H1 (cell line): ENCODE measurements at regions not wholly inside any gene's neighbourhood (a gene's known extent, or its start where the extent isn't known, plus 50 kb on each side); places are given as distances from the start of the nearest gene placed in this dataset.

ENCODE experiments used
- CTCF ChIA-PET: fragments of 300-600 bp; sonication (Branson Sonifier 250); formaldehyde crosslinking; loops from one replicate; lab custom pipeline; 2021; ENCODE audit not compliant: partially characterized antibody; lab: Charles Lee
- POLR2A ChIA-PET: fragments of 300-600 bp; sonication (Branson Sonifier 250); formaldehyde crosslinking; loops from one replicate; lab custom pipeline; 2021; ENCODE audit warnings: inconsistent platforms; ENCODE audit not compliant: partially characterized antibody; lab: Charles Lee
- DNase-seq, 2 experiments: peaks; one replicate each; pipeline versions ENCODE4 v3.0.0 to v3.0.0-alpha.2; 2010 to 2022; ENCODE audit warnings: low spot score in 2 of 2, low read depth in 1 of 2, mixed read lengths in 1 of 2
- FAIRE-seq: peaks from 2 replicates; lab custom pipeline; 2011; peaks lifted over from hg19 to GRCh38; lab: Jason Lieb, UNC
- H2AFZ ChIP-seq: 2 replicates; pipeline ENCODE4 v1.8.1; 2012; ENCODE audit warnings: low read length, inconsistent platforms
- H2AK5ac ChIP-seq: 2 replicates; pipeline ENCODE4 v1.6.1; 2013; ENCODE audit warnings: low read depth, low read length
- H2BK120ac ChIP-seq: replicated peaks from 2 replicates; pipeline ENCODE3; 2013; ENCODE audit warnings: low read depth, low read length, inconsistent platforms
- H2BK12ac ChIP-seq: 2 replicates; pipeline ENCODE4 v1.6.1; 2013; ENCODE audit warnings: low read depth, low read length
- H2BK15ac ChIP-seq: 2 replicates; pipeline ENCODE4 v1.6.1; 2013; ENCODE audit warnings: low read length
- H2BK20ac ChIP-seq: 2 replicates; pipeline ENCODE4 v1.6.1; 2013; ENCODE audit warnings: low read length
- H2BK5ac ChIP-seq: 2 replicates; pipeline ENCODE4 v1.6.1; 2013; ENCODE audit warnings: low read depth, low read length
- H3K14ac ChIP-seq: 2 replicates; pipeline ENCODE4 v1.6.1; 2013; ENCODE audit warnings: inconsistent platforms; ENCODE audit not compliant: insufficient read length
- H3K18ac ChIP-seq: 2 replicates; pipeline ENCODE4 v1.6.1; 2013; ENCODE audit warnings: low read length; ENCODE audit errors: extremely low read depth
- H3K23ac ChIP-seq: 2 replicates; pipeline ENCODE4 v1.6.1; 2013; ENCODE audit warnings: inconsistent platforms; ENCODE audit not compliant: insufficient read length
- H3K23me2 ChIP-seq: 2 replicates; pipeline ENCODE4 v1.6.1; 2013; ENCODE audit warnings: low read depth, low read length
- H3K27ac ChIP-seq: 2 replicates; pipeline ENCODE4 v1.6.1; 2011; ENCODE audit warnings: low read depth, low read length, inconsistent platforms
- H3K27me3 ChIP-seq, 4 experiments: replicated peaks in 1 of 4; 1 replicate in 1 of 4; 2 replicates in 3 of 4; pipeline versions ENCODE4 v1.6.1 to v1.8.1; 2011 to 2013; ENCODE audit warnings: low read length in 3 of 4, mild to moderate bottlenecking in 3 of 4, inconsistent platforms in 2 of 4, mixed read lengths in 2 of 4, moderate library complexity in 1 of 4; ENCODE audit not compliant: control insufficient read depth in 3 of 4, insufficient read depth in 3 of 4; ENCODE audit errors: extremely low read depth in 1 of 4
- H3K36me3 ChIP-seq, 4 experiments: 2 replicates each; pipeline versions ENCODE4 v1.6.1 to v1.8.1; 2011 to 2013; ENCODE audit warnings: mild to moderate bottlenecking in 4 of 4, low read length in 3 of 4, moderate library complexity in 2 of 4, control low read depth in 1 of 4, inconsistent platforms in 1 of 4; ENCODE audit not compliant: insufficient read depth in 4 of 4, control insufficient read depth in 2 of 4
- H3K4ac ChIP-seq: replicated peaks from 2 replicates; pipeline ENCODE3; 2013; ENCODE audit warnings: low read length, low read depth, mixed read lengths, inconsistent platforms; ENCODE audit not compliant: insufficient read length
- H3K4me1 ChIP-seq, 4 experiments: replicated peaks in 1 of 4; 1 replicate in 1 of 4; 2 replicates in 3 of 4; pipeline versions ENCODE4 v1.6.1 to v1.8.1; 2011 to 2013; ENCODE audit warnings: low read length in 3 of 4, inconsistent platforms in 2 of 4, mixed read lengths in 1 of 4; ENCODE audit not compliant: insufficient read depth in 4 of 4, control insufficient read depth in 3 of 4
- H3K4me2 ChIP-seq, 2 experiments: 2 replicates each; pipeline versions ENCODE4 v1.6.1 to v1.8.1; 2011 to 2013; ENCODE audit warnings: low read depth in 2 of 2, low read length in 2 of 2, control low read depth in 1 of 2, inconsistent platforms in 1 of 2, mild to moderate bottlenecking in 1 of 2; ENCODE audit not compliant: insufficient read depth in 1 of 2
- H3K4me3 ChIP-seq, 4 experiments: fragments of 200-600, 300-600 bp in 1 of 4; sonication (generic), shearing (Covaris generic), sonication (Bioruptor Twin) in 1 of 4; 2 replicates each; pipeline versions ENCODE4 v1.5.1 to v1.8.1; 2011 to 2016; ENCODE audit warnings: low read length in 4 of 4, low read depth in 3 of 4, control low read depth in 2 of 4, inconsistent platforms in 2 of 4, mild to moderate bottlenecking in 2 of 4, mixed read lengths in 1 of 4, moderate library complexity in 1 of 4; ENCODE audit not compliant: insufficient read depth in 2 of 4; ENCODE audit errors: extremely low read depth in 1 of 4
- H3K56ac ChIP-seq: replicated peaks from 2 replicates; pipeline ENCODE3; 2013; ENCODE audit warnings: low read depth, mild to moderate bottlenecking, mixed read lengths, low read length, inconsistent platforms; ENCODE audit not compliant: insufficient read length
- H3K79me1 ChIP-seq: 2 replicates; pipeline ENCODE4 v1.6.1; 2013; ENCODE audit warnings: low read depth, low read length, control low read depth
- H3K79me2 ChIP-seq, 2 experiments: 2 replicates each; pipeline versions ENCODE4 v1.6.1 to v1.8.1; 2012 to 2013; ENCODE audit warnings: low read length in 2 of 2, mild to moderate bottlenecking in 2 of 2, inconsistent platforms in 1 of 2; ENCODE audit not compliant: insufficient read depth in 2 of 2, control insufficient read depth in 1 of 2
- H3K9ac ChIP-seq, 4 experiments: replicated peaks in 1 of 4; 1 replicate in 1 of 4; 2 replicates in 3 of 4; pipeline versions ENCODE4 v1.6.1 to v1.8.1; 2011 to 2013; ENCODE audit warnings: low read depth in 3 of 4, low read length in 3 of 4, control low read depth in 2 of 4, mild to moderate bottlenecking in 2 of 4, moderate library complexity in 2 of 4, inconsistent platforms in 1 of 4; ENCODE audit errors: extremely low read depth in 1 of 4
- H3K9me3 ChIP-seq, 2 experiments: 2 replicates each; pipeline versions ENCODE4 v1.6.1 to v1.8.1; 2012 to 2013; ENCODE audit warnings: mild to moderate bottlenecking in 2 of 2, moderate library complexity in 2 of 2, control low read depth in 1 of 2, inconsistent platforms in 1 of 2, low read depth in 1 of 2, low read length in 1 of 2, mixed read lengths in 1 of 2; ENCODE audit not compliant: insufficient read depth in 2 of 2
- H4K20me1 ChIP-seq, 2 experiments: replicated peaks in 1 of 2; 2 replicates each; pipeline versions ENCODE3 to v1.8.1; 2011 to 2013; ENCODE audit warnings: inconsistent platforms in 2 of 2, low read length in 2 of 2, mild to moderate bottlenecking in 1 of 2; ENCODE audit not compliant: insufficient read depth in 2 of 2, control insufficient read depth in 1 of 2
- H4K5ac ChIP-seq: 2 replicates; pipeline ENCODE4 v1.6.1; 2013; ENCODE audit warnings: low read length, low read depth, mixed read lengths, inconsistent platforms; ENCODE audit not compliant: insufficient read length
- H4K8ac ChIP-seq: 2 replicates; pipeline ENCODE4 v1.8.0; 2013; ENCODE audit warnings: mild to moderate bottlenecking, moderate library complexity, low read length, inconsistent platforms; ENCODE audit not compliant: insufficient read depth; ENCODE audit errors: extremely low read depth
- H4K91ac ChIP-seq: replicated peaks from 2 replicates; pipeline ENCODE3; 2013; ENCODE audit warnings: low read length, mixed read lengths, inconsistent platforms; ENCODE audit not compliant: insufficient read length
- NRF1 ChIP-seq: IDR thresholded peaks from 2 replicates; pipeline ENCODE4 v1.6.1; 2011; ENCODE audit warnings: mild to moderate bottlenecking, low read depth, low read length, improper control_type of control experiment
- POU5F1 ChIP-seq: IDR thresholded peaks from 2 replicates; pipeline ENCODE4 v1.6.1; 2011; ENCODE audit warnings: low read depth, mild to moderate bottlenecking, low read length, moderate library complexity
- SIX5 ChIP-seq: IDR thresholded peaks from 2 replicates; pipeline ENCODE4 v1.6.1; 2011; ENCODE audit warnings: mild to moderate bottlenecking, low read depth, low read length
- SP4 ChIP-seq: IDR thresholded peaks from 2 replicates; pipeline ENCODE4 v1.6.1; 2012; ENCODE audit warnings: low read length, inconsistent platforms
- WGBS, 2 experiments: shearing (Covaris generic) in 1 of 2; methylation state at CpG; one replicate each; pipeline versions ENCODE4 v1.1.6 to v1.1.7; 2013 to 2015; ENCODE audit warnings: low lambda C conversion rate in 2 of 2, mixed read lengths in 2 of 2, inconsistent platforms in 1 of 2, low coverage in 1 of 2, missing lambda C conversion rate in 1 of 2; ENCODE audit not compliant: insufficient replicate concordance in 2 of 2, insufficient coverage in 1 of 2, insufficient read length in 1 of 2; ENCODE audit errors: extremely low coverage in 1 of 2, missing lambda C conversion rate in 1 of 2; 5-methylcytosine and 5-hydroxymethylcytosine counted together
- TF ChIP-seq, protein P1 (sequence below): IDR thresholded peaks from 2 replicates; pipeline ENCODE4 v1.6.1; 2011; ENCODE audit warnings: low read length, improper control_type of control experiment
- TF ChIP-seq, protein P2 (sequence below), 3 experiments: IDR thresholded peaks; 1 replicate in 2 of 3; 2 replicates in 1 of 3; pipeline versions ENCODE4 v1.5.1 to v1.6.1; 2011; ENCODE audit warnings: low read length in 3 of 3, mild to moderate bottlenecking in 3 of 3, inconsistent platforms in 2 of 3, low read depth in 1 of 3, moderate library complexity in 1 of 3; ENCODE audit not compliant: insufficient read depth in 1 of 3; ENCODE audit errors: control extremely low read depth in 1 of 3

DNA sequence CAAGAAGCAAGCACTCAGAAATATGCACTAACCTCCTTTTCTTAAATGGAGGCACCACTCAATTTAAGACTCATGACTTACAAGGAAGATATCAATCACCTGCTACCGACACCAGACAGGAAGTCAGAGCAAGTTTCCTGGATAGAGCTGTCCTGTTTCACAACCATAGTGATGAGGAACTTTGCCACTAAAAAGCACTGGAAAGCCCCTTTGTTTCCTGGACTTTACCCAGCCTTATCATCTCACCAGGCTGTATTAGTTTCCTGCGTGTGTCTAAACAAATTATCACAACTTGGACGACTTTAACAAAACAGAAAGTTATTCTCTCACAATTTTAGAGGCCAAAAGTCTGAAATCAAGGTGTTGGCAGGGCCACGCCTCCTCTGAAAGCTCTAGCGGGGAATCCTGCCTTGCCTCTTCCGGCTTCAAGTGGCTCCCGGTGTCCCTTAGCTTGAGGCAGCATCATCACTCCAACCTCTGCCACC is 253.8 kb upstream of the STXBP5 start:
- H2AFZ ChIP-seq: no peak overlapping the region
- no peak overlapping the region for H2BK20ac ChIP-seq
- 91% methylated on average over 7 of the region's 7 CpGs; no CpG with 5 or more reads in 1 of the 2 experiments for WGBS, 2 experiments
- no peak for FAIRE-seq
- no peak overlapping the region for H3K9ac ChIP-seq
- no peak overlapping the region for H2BK5ac ChIP-seq
- TF ChIP-seq SIX5 (no peak), NRF1 (no peak), POU5F1 (no peak), SP4 (no peak)
- TF ChIP-seq, protein P1, sequence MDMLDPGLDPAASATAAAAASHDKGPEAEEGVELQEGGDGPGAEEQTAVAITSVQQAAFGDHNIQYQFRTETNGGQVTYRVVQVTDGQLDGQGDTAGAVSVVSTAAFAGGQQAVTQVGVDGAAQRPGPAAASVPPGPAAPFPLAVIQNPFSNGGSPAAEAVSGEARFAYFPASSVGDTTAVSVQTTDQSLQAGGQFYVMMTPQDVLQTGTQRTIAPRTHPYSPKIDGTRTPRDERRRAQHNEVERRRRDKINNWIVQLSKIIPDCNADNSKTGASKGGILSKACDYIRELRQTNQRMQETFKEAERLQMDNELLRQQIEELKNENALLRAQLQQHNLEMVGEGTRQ: no peak
- TF ChIP-seq, protein P2, sequence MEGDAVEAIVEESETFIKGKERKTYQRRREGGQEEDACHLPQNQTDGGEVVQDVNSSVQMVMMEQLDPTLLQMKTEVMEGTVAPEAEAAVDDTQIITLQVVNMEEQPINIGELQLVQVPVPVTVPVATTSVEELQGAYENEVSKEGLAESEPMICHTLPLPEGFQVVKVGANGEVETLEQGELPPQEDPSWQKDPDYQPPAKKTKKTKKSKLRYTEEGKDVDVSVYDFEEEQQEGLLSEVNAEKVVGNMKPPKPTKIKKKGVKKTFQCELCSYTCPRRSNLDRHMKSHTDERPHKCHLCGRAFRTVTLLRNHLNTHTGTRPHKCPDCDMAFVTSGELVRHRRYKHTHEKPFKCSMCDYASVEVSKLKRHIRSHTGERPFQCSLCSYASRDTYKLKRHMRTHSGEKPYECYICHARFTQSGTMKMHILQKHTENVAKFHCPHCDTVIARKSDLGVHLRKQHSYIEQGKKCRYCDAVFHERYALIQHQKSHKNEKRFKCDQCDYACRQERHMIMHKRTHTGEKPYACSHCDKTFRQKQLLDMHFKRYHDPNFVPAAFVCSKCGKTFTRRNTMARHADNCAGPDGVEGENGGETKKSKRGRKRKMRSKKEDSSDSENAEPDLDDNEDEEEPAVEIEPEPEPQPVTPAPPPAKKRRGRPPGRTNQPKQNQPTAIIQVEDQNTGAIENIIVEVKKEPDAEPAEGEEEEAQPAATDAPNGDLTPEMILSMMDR (IDR thresholded peaks at IDR 0.05; ENCODE audit: control extremely low read depth in 1 of 3, insufficient read depth in 1 of 3, low read depth in 1 of 3, low read length in 3 of 3): no peak
- H4K91ac ChIP-seq: no peak overlapping the region
- no peaks in the 10 kb centered on the region; a peak in 1 of 4 replicates for H3K9me3 ChIP-seq
- H3K4me3 ChIP-seq: no peak overlapping the region
- H2BK120ac ChIP-seq: no peak overlapping the region
- H3K36me3 ChIP-seq: no peaks in the 10 kb centered on the region; a peak in 1 of 8 replicates
- H3K4ac ChIP-seq: no peak overlapping the region
- H3K23me2 ChIP-seq: no peaks in the 10 kb centered on the region; the same call in 1 of the 2 replicates
- H3K4me1 ChIP-seq: no peaks in the 10 kb centered on the region
- no peak overlapping the region for H3K27ac ChIP-seq
- DNase-seq: no peak
- no peak overlapping the region; the same call in 1 of the 2 replicates for H4K8ac ChIP-seq
- H3K23ac ChIP-seq: no peak overlapping the region
- H3K79me1 ChIP-seq: no peaks in the 10 kb centered on the region
- no peak overlapping the region for H3K18ac ChIP-seq
- no peak overlapping the region for H4K5ac ChIP-seq
- H2AK5ac ChIP-seq: no peak overlapping the region
- POLR2A ChIA-PET: no interaction called here
- CTCF ChIA-PET: no interaction called here
- no peak overlapping the region for H2BK15ac ChIP-seq
- H3K79me2 ChIP-seq: no peaks in the 10 kb centered on the region
- H4K20me1 ChIP-seq: no peaks in the 10 kb centered on the region
- no peak overlapping the region for H3K56ac ChIP-seq
- no peak overlapping the region for H2BK12ac ChIP-seq
- H3K27me3 ChIP-seq: no peaks in the 10 kb centered on the region
- H3K14ac ChIP-seq: no peak overlapping the region
- H3K4me2 ChIP-seq: no peak overlapping the region
